Left colon (tissue), 2 donors: ENCODE measurements at regions not wholly inside any gene's neighbourhood (a gene's known extent, or its start where the extent isn't known, plus 50 kb on each side); places are given as distances from the start of the nearest gene placed in this dataset.
"Not testable (repeated sequence)": the region's sequence is repeated elsewhere in the genome, so short reads cannot be mapped to it uniquely, and the experiment has no call there.

Source experiments
- ATAC-seq: fragments of 200-7000 bp; cut with Tn5 transposase; one replicate; pipeline ENCODE4 v1.9.1; 2020; ENCODE audit warnings: mild to moderate bottlenecking, moderate library complexity
- DNase-seq, 2 donors: peaks; one replicate each; pipeline ENCODE4 v3.0.0-alpha.2; 2020
- intact Hi-C, 2 donors: fragments of 100-400 bp; cut with DNase I in 1 of 2; cut with micrococcal nuclease in 1 of 2; formaldehyde crosslinking; loops; one replicate each; pipeline versions ENCODE4 v1.11.2 to v1.14.0; 2022; cut with DNase I, micrococcal nuclease
- donor health status: DM: no; HTN: no; CAD: no.
- donor health status: DM: yes; HTN: yes; CAD: no.

- ATAC-seq (no peak), DNase-seq (no peak)
- intact Hi-C loops: no loop called here
Observed at GRCh38 chr10:64594072-64594471, 1072.9 kb downstream of the REEP3 start.

- DNase-seq (no peak), ATAC-seq (no peak)
- intact Hi-C loops: no loop called here
Observed at GRCh38 chr10:64598600-64598999, 1077.4 kb downstream of the REEP3 start.

GRCh38 chr10:64601298-64601697 is 1080.1 kb downstream of the REEP3 start:
- intact Hi-C loops: no loop called here
- ATAC-seq: no peak
- DNase-seq: no peak

GRCh38 chr10:64617085-64617484 is 1095.9 kb downstream of the REEP3 start:
- DNase-seq (no peak), ATAC-seq (no peak)
- intact Hi-C loops: no loop called here

GRCh38 chr10:64619102-64619501 is 1097.9 kb downstream of the REEP3 start:
- ATAC-seq (no peak), DNase-seq (no peak)
- intact Hi-C loops: no loop called here

GRCh38 chr10:64626924-64627323 is 1105.7 kb downstream of the REEP3 start:
- intact Hi-C loops: no loop called here
- ATAC-seq: no peak
- no peak for DNase-seq

- ATAC-seq (no peak), DNase-seq (no peak)
- intact Hi-C loops: no loop called here
Observed at GRCh38 chr10:64630534-64630933, 1109.3 kb downstream of the REEP3 start.

- DNase-seq (no peak), ATAC-seq (no peak)
- intact Hi-C loops: no loop called here
Observed at GRCh38 chr10:64635906-64636305, 1114.7 kb downstream of the REEP3 start.

- DNase-seq (no peak), ATAC-seq (no peak)
- intact Hi-C loops: no loop called here
Observed at GRCh38 chr10:64636461-64636860, 1115.3 kb downstream of the REEP3 start.

- intact Hi-C loops: no loop called here
- no peak for ATAC-seq
- no peak for DNase-seq
Observed at GRCh38 chr10:64637939-64638338, 1116.7 kb downstream of the REEP3 start.

GRCh38 chr10:64648915-64649314 is 1127.7 kb downstream of the REEP3 start:
- peak; percentile 39 for ATAC-seq
- DNase-seq: peak in 1 of 2 donors; percentile 4
- intact Hi-C loops: no loop called here

- intact Hi-C loops: no loop called here
- no peak for DNase-seq
- no peak for ATAC-seq
Observed at GRCh38 chr10:64658528-64658927, 1137.3 kb downstream of the REEP3 start.

GRCh38 chr10:64659311-64659710 is 1138.1 kb downstream of the REEP3 start:
- ATAC-seq (no peak), DNase-seq (no peak)
- intact Hi-C loops: no loop called here

- ATAC-seq (no peak), DNase-seq (no peak)
- intact Hi-C loops: no loop called here
Observed at GRCh38 chr10:64682043-64682442, 1160.8 kb downstream of the REEP3 start.

- intact Hi-C loops: no loop called here
- ATAC-seq: no peak
Observed at GRCh38 chr10:64690194-64690593, 1169.0 kb downstream of the REEP3 start.

GRCh38 chr10:64699244-64699643 is 1178.0 kb downstream of the REEP3 start:
- no peak for ATAC-seq
- intact Hi-C loops: no loop called here
- no peak for DNase-seq

More at GRCh38 chr10:64690194-64690593, 1169.0 kb downstream of the REEP3 start:
- DNase-seq: no peak

- intact Hi-C loops, ATAC-seq, DNase-seq: not testable (repeated sequence)
Observed at GRCh38 chr10:64702086-64702485, 1180.9 kb downstream of the REEP3 start.

GRCh38 chr10:64708884-64709681 is 1187.9 kb downstream of the REEP3 start:
- DNase-seq (no peak), ATAC-seq (no peak)
- intact Hi-C loops: no loop called here

- DNase-seq (no peak), ATAC-seq (peak; percentile 23)
- intact Hi-C loops: no loop called here
Observed at GRCh38 chr10:64726466-64726865, 1205.3 kb downstream of the REEP3 start.

GRCh38 chr10:64731016-64731415 is 1209.8 kb downstream of the REEP3 start:
- intact Hi-C loops: no loop called here
- ATAC-seq (no peak), DNase-seq (no peak)

- peak; percentile 25 for ATAC-seq
- no peak for DNase-seq
- intact Hi-C loops: no loop called here
Observed at GRCh38 chr10:64732372-64732957, 1211.3 kb downstream of the REEP3 start.
